NCI-H226 (cell line): ENCODE measurements at regions not wholly inside any gene's neighbourhood (a gene's known extent, or its start where the extent isn't known, plus 50 kb on each side); places are given as distances from the start of the nearest gene placed in this dataset.
"Not testable (repeated sequence)": the region's sequence is repeated elsewhere in the genome, so short reads cannot be mapped to it uniquely, and the experiment has no call there.

Experiments used
- DNase-seq: peaks from one replicate; pipeline ENCODE4 v3.0.0-alpha.2; 2015

DNA sequence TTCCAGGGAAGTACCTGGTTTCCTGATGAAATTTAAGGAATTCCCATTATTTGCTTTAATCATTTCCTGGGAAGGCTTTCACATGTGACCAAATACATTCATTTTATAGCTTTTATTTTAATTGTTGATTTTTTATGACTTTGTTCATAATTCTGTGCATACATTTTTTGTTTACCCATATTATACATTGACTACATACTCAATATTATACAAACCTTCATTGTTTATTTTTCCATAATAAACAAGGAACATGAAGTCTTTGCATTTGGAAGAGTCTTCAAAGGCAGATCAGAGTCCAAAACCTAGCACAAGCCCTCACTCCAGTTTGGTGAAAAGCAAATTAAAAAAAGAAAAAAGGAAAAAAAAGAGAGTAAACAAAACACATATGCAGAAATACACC is 218.3 kb upstream of the NRIP1 start:
- DNase-seq = no peak

GRCh38 chr21:15283789-15284188 is 219.0 kb upstream of the NRIP1 start:
- no peak for DNase-seq

GRCh38 chr21:15285556-15285955 is 220.8 kb upstream of the NRIP1 start:
- DNase-seq = no peak

GRCh38 chr21:15289246-15289645 is 224.4 kb upstream of the NRIP1 start:
- DNase-seq = no peak

DNA sequence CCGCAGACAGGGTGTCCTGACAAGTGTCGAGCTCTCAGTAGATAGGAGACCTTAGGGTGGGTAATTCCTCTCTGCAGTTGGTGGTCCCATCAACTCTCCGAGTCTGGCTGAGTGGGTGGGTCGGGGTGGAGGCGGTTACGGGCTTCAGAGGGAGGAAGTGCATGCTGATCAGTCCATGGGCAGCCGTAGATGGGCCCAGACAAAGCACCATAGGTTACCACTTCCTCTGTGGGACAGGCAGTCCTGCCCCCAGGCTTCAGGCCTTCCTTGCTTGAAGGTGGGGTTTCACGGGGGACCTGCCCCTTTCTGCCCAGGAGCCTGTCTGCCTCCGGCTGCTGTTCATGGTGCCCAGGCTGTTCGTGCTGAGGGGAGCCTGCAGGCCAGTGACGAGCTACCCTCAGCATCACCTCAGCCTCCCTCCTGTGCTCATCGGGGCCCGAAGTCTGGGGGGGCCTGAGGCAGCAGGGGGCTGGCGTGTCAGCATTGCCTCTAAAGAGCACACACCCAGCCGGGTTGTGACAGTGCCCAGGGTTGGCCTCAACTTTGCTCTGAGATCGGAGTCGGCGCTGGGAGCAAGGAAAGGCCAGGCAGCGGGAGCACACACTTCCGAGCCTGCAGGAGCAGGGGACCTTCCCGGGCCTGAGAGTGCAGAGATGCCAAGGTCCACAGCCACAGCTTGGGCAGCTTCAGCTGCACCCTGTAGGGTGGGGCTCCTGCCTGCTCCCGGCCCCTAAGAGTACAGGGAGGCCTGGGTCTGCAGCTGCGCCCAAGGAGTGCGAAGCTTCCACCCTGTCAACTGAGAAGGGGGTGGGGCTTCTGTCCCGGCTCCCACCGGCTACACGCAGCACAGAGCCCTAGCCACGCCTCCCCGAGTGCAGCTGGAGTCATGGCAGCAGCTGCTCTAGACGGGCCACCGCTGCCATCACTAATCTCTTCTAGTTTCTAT is 225.4 kb upstream of the NRIP1 start:
- DNase-seq = no peak

DNA sequence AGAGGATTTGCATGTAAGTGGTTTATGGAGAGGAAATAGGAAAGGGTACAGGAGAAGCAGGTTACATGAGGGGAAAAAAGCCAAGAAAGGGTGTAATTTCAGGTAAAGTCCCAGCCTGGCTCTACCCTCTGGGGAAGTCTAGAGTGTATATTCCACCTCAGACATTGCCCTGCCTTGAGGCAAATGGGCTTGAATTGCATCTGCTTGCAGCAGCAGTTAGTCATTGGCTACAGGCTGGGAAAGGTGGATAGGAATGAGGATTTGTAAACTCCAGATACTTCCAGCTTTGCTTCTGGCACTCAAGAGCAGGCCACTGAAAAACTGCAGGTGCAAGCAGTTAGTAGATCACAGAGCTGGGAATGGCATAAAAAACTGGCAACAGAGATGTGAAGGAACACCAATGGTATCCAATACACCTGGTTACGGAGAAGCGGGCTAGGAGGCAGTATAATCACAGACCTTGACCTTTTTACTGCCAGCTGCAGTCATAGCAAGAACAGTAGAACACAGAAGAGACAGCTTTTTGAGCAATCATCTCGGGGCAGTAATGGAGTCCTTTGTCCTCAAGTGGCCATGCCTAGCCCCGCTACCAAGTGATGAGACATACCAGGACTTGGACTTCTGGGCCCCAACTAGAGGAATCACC is 226.9 kb upstream of the NRIP1 start:
- peak; percentile 46 for DNase-seq

DNA sequence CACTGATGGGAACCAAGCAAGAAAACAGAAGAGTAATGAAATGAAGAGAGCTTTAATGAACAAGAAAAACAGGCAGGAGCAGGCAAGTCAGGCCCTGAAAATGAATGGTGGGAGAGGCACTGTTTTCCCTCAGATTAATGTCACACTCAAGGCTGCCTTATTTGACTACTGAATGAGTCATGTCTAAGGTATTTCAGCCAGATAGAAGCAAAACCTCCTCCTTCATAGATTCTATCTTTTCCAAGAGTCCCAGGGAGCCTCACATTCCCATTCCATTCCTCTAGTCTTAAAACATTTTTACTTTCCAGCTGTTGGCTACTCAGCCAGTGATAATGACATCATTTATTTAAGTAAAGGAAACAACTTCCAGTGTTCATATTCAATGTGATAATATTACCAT is 228.4 kb upstream of the NRIP1 start:
- DNase-seq = peak; percentile 94

DNA sequence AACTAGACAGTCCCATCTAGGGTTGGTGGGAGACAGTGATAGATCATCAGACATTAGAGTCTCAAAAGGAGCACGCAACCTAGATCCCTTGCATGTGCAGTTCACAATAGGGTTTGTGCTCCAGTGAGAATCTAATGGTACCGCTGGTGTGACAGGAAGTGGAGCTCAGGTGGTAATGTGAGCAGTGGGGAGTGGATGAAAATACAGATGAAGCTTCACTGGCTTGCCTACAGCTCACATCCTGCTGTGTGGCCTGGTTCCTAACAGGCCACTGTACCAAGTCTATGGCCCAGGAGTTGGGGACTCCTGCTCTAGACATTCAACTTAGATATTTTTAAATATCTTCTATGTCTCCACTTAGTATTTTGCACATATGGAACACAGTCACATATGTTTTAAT is 231.1 kb upstream of the NRIP1 start:
- DNase-seq = no peak

GRCh38 chr21:15297824-15298223 is 233.0 kb upstream of the NRIP1 start:
- no peak for DNase-seq

DNA sequence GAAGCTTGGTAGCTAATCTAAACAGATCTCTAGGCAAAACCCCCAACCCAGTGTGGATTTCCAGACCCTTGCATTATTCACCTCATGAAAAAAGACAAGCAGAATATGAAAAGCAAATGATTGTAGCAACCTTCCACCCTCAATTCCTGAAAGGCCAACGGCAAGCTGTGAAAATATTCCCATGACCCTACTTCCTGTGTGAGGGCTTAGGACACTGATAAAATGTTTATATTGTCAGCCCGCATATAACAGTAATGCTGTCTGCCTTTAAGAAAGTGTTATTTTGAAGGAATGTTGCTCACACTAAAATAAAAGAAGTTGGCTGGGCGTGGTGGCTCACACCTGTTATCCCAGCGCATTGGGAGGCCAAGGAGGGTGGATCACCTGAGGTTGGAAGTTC is 233.5 kb upstream of the NRIP1 start:
- no peak for DNase-seq

DNA sequence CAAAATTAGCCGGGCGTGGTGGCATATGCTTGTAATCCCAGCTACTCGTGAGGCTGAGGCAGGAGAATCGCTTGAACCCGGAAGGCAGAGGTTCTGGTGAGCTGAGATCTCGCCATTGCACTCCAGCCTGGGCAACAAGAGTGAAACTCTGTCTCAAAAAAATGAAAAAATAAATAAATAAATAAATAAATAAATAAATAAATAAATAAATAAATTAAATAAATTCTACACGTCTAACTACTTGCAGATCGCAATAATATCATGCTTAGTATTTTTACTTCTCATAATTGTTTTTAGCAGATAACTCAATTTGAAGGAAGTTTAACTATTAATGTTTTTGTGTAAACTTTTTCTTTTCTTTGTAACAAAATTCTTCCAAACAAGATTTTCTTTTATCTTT is 234.0 kb upstream of the NRIP1 start:
- DNase-seq = not testable (repeated sequence)

GRCh38 chr21:15300131-15300530 is 235.3 kb upstream of the NRIP1 start:
- no peak for DNase-seq

DNA sequence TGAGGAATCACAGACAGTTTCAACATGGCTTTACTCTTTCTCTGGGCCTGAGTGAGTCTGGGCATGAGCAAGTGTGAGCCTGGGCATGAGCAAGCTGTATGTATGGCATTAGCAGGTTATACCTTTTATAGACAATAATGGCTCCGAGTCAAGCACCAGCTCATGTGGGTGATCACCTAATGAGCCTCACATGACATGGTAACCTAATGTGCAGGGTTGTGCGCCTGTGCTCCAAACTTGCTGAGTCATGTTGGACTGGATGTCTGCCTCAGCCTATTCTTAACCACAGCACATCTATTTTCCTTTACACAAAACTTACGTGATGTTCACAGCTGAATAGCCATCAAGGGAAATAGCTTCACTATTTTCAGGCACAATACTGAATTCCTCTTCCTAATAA is 236.2 kb upstream of the NRIP1 start:
- no peak for DNase-seq

- DNase-seq = peak; percentile 53
Measured at GRCh38 chr21:15301736-15302135, 236.9 kb upstream of the NRIP1 start.

GRCh38 chr21:15306271-15306670 is 241.5 kb upstream of the NRIP1 start:
- DNase-seq = no peak

DNA sequence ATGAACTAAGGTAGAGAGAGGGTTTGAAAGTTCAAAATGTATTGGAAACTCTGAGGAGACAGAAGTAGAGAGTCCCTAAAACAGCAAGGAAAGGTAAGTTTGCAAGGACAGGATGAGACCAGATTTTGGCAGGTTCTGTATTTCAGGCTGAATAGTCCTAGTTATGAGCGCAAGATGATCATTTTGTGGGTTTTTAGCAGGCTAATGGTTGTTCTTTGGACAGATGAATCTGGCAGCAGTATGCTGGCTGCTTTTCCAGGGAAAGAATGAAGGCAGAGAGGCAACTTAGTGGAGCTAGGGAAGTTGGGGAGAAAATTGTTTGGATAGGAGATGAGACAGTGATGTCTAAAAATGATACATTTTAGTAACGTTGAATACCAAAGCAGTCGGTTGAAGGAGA is 243.5 kb upstream of the NRIP1 start:
- DNase-seq = no peak

GRCh38 chr21:15309022-15309590 is 244.3 kb upstream of the NRIP1 start:
- no peak for DNase-seq

- peak; percentile 19 for DNase-seq
Measured at GRCh38 chr21:15309721-15310120, 244.9 kb upstream of the NRIP1 start.

GRCh38 chr21:15311510-15311909 is 246.7 kb upstream of the NRIP1 start:
- no peak for DNase-seq

DNA sequence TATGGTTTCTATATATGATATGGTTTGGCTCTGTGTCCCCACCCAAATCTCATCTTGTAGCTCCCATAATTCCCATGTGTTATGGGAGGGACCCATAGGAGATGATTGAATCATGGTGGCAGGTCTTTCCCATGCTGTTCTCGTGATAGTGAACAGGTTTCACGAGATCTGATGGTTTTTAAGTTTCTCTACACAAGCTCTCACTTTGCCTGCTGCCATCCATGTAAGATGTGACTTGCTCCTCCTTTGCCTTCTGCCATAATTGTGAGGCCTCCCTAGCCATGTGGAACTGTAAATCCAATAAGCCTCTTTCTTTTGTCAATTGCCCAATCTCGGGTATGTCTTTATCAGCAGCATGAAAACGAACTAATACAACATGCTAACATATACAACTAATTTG is 252.2 kb upstream of the NRIP1 start:
- DNase-seq = not testable (repeated sequence)

- no peak for DNase-seq
Measured at GRCh38 chr21:15319727-15320126, 254.9 kb upstream of the NRIP1 start.

- DNase-seq = no peak
Measured at GRCh38 chr21:15324542-15324941, 259.7 kb upstream of the NRIP1 start.

- no peak for DNase-seq
Measured at GRCh38 chr21:15326032-15326867, 261.4 kb upstream of the NRIP1 start.
